GM21529 (cell line): ENCODE measurements at regions not wholly inside any gene's neighbourhood (a gene's known extent, or its start where the extent isn't known, plus 50 kb on each side); places are given as distances from the start of the nearest gene placed in this dataset.
"Not testable (repeated sequence)": the region's sequence is repeated elsewhere in the genome, so short reads cannot be mapped to it uniquely, and the experiment has no call there.

Source experiments
- ATAC-seq: cut with Tn5 transposase; IDR thresholded peaks from one replicate; pipeline ENCODE4 v1.9.1; 2021; ENCODE audit not compliant: unreplicated experiment

DNA sequence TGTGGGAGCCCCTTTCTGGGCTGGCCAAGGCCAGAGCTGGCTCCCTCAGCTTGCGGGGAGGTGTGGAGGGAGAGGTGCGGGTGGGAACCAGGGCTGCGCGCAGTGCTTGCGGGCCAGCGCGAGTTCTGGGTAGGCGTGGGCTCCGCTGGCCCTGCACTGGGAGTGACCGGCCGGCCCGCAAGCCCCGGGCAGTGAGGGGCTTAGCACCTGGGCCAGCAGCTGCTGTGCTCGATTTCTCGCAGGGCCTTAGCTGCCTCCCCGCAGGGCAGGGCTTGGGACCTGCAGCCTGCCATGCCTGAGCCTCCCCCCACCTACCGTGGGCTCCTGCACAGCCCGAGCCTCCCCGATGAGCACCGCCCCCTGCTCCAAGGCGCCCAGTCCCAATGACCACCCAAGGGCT, 56.0 kb upstream of the CACNA2D1 start:
- not testable (repeated sequence) for ATAC-seq

DNA sequence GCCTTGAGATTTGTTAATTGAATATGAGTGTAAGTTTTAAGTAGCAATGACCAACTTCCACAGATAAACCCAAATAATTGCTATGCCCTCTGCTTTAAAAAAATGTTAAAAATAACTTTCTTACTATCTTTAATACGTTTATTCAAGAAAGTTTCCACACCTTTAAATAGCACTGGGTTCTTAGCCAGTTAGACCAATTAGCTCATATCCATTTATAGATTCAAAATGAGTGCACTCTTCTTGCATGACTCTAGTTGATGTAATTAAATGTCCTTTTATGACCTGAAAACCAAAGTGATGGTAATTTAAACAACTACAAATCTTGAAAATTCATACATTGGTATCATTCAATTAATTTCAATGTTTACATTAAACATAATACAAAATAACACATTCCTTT, 50.8 kb upstream of the CACNA2D1 start:
- no peak for ATAC-seq
